WTC11 (cell line): ENCODE measurements at regions not wholly inside any gene's neighbourhood (a gene's known extent, or its start where the extent isn't known, plus 50 kb on each side); places are given as distances from the start of the nearest gene placed in this dataset.

Experiments
- ATAC-seq: fragments of 200-7000 bp; cut with Tn5 transposase; 2 replicates; pipeline ENCODE4 v1.10.0; 2021; ENCODE audit warnings: mild to moderate bottlenecking, moderate library complexity
- CTCF ChIA-PET: fragments of 300-600 bp; sonication (Branson Sonifier 250); formaldehyde crosslinking; loops from one replicate; lab custom pipeline; 2021; ENCODE audit warnings: antibody characterized with exemption; lab: Charles Lee
- POLR2A ChIA-PET: fragments of 350-600 bp; sonication (Branson Sonifier 250); formaldehyde crosslinking; loops from one replicate; lab custom pipeline; 2021; ENCODE audit warnings: antibody characterized with exemption; lab: Charles Lee
- DNase-seq: peaks from one replicate; pipeline ENCODE4 v3.0.0; 2021; ENCODE audit warnings: low spot score
- H3K27ac Mint-ChIP-seq: 2 replicates; pipeline ENCODE4 v1.8.0; 2021; ENCODE audit warnings: mixed read lengths
- H3K27me3 Mint-ChIP-seq: 2 replicates; pipeline ENCODE4 v1.8.0; 2021; ENCODE audit warnings: low read depth, mild to moderate bottlenecking, moderate library complexity, mixed read lengths
- H3K36me3 Mint-ChIP-seq: 2 replicates; pipeline ENCODE4 v1.8.0; 2021; ENCODE audit warnings: mixed read lengths
- H3K4me1 Mint-ChIP-seq: 2 replicates; pipeline ENCODE4 v1.8.0; 2022; ENCODE audit warnings: mixed read lengths
- H3K4me3 Mint-ChIP-seq: 2 replicates; pipeline ENCODE4 v1.8.0; 2021; ENCODE audit warnings: mild to moderate bottlenecking, moderate library complexity, mixed read lengths
- H3K9me3 Mint-ChIP-seq: 2 replicates; pipeline ENCODE4 v1.8.0; 2021; ENCODE audit warnings: mixed read lengths
- AFF4 ChIP-seq: sonication (generic); formaldehyde crosslinking; IDR thresholded peaks from 2 replicates; pipeline ENCODE4 v1.8.1; 2023; ENCODE audit warnings: mild to moderate bottlenecking, missing genetic modification reagents, borderline replicate concordance
- ATF2 ChIP-seq: sonication (generic); formaldehyde crosslinking; IDR thresholded peaks from 2 replicates; pipeline ENCODE4 v1.8.1; 2022; ENCODE audit warnings: low read depth, missing genetic modification reagents, borderline replicate concordance
- CDX4 ChIP-seq: fragments of 250-450 bp; sonication (Bioruptor Pico); IDR thresholded peaks from 2 replicates; pipeline ENCODE4 v1.9.0; 2021; ENCODE audit warnings: moderate library complexity, mild to moderate bottlenecking, inconsistent platforms, borderline replicate concordance
- CREM ChIP-seq: sonication (generic); formaldehyde crosslinking; IDR thresholded peaks from 2 replicates; pipeline ENCODE4 v1.8.1; 2022; ENCODE audit warnings: mild to moderate bottlenecking, missing genetic modification reagents, moderate library complexity
- E2F4 ChIP-seq: sonication (generic); formaldehyde crosslinking; IDR thresholded peaks from 2 replicates; pipeline ENCODE4 v1.8.1; 2022; ENCODE audit warnings: low read depth, mild to moderate bottlenecking, moderate library complexity, missing genetic modification reagents, borderline replicate concordance
- ELF4 ChIP-seq: sonication (generic); formaldehyde crosslinking; IDR thresholded peaks from 2 replicates; pipeline ENCODE4 v1.8.1; 2022; ENCODE audit warnings: low read depth, mild to moderate bottlenecking, moderate library complexity, missing genetic modification reagents
- FOXJ3 ChIP-seq: sonication (generic); formaldehyde crosslinking; IDR thresholded peaks from 2 replicates; pipeline ENCODE4 v1.9.0; 2021; ENCODE audit warnings: missing genetic modification reagents, mild to moderate bottlenecking, borderline replicate concordance
- GABPB1 ChIP-seq: sonication (generic); formaldehyde crosslinking; IDR thresholded peaks from 2 replicates; pipeline ENCODE4 v1.8.1; 2023; ENCODE audit warnings: mild to moderate bottlenecking, missing genetic modification reagents
- IRF2 ChIP-seq: sonication (generic); formaldehyde crosslinking; IDR thresholded peaks from 2 replicates; pipeline ENCODE4 v1.8.0; 2022; ENCODE audit warnings: low read depth, missing genetic modification reagents, borderline replicate concordance
- JUN ChIP-seq: sonication (generic); formaldehyde crosslinking; IDR thresholded peaks from 2 replicates; pipeline ENCODE4 v1.8.0; 2023; ENCODE audit warnings: mild to moderate bottlenecking, missing genetic modification reagents
- NFATC4 ChIP-seq: fragments of 250-450 bp; sonication (Bioruptor Pico); IDR thresholded peaks from 2 replicates; pipeline ENCODE4 v1.9.0; 2021; ENCODE audit warnings: mild to moderate bottlenecking
- PRDM15 ChIP-seq: sonication (generic); formaldehyde crosslinking; IDR thresholded peaks from 2 replicates; pipeline ENCODE4 v1.8.0; 2022; ENCODE audit warnings: missing genetic modification reagents
- STAT6 ChIP-seq: sonication (generic); formaldehyde crosslinking; conservative IDR thresholded peaks from 2 replicates; pipeline ENCODE4 v1.8.1; 2023; ENCODE audit warnings: mild to moderate bottlenecking, low read depth, missing genetic modification reagents, moderate library complexity
- ZNF219 ChIP-seq: sonication (generic); formaldehyde crosslinking; IDR thresholded peaks from 2 replicates; pipeline ENCODE4 v1.8.0; 2023; ENCODE audit warnings: missing genetic modification reagents, mild to moderate bottlenecking, borderline replicate concordance
- ZNF532 ChIP-seq: fragments of 250-450 bp; sonication (Bioruptor Pico); IDR thresholded peaks from 2 replicates; pipeline ENCODE4 v1.9.0; 2021; ENCODE audit warnings: mild to moderate bottlenecking, borderline replicate concordance

- TF ChIP-seq AFF4 (CRISPR knock-in tag) = no peak
These were observed 161.4 kb downstream of the TMEM200A start (continued) for GRCh38 chr6:130527173-130527572.

- DNase-seq (no peak), ATAC-seq (no peak)
- CTCF ChIA-PET = no interaction called here
- no peaks in the 10 kb centered on the region for H3K36me3 Mint-ChIP-seq
- TF ChIP-seq ZNF532 (no peak), GABPB1 (CRISPR knock-in tag) (no peak), NFATC4 (no peak), ATF2 (no peak), CDX4 (CRISPR knock-in tag) (no peak), IRF2 (CRISPR knock-in tag) (no peak), FOXJ3 (CRISPR knock-in tag) (no peak), PRDM15 (CRISPR knock-in tag) (no peak), JUN (CRISPR knock-in tag) (no peak), STAT6 (CRISPR knock-in tag) (no peak), ELF4 (no peak), CREM (no peak), ZNF219 (no peak), E2F4 (CRISPR knock-in tag) (no peak)
- no peak overlapping the region for H3K4me3 Mint-ChIP-seq
- no peaks in the 10 kb centered on the region for H3K9me3 Mint-ChIP-seq
- H3K4me1 Mint-ChIP-seq = no peaks in the 10 kb centered on the region
- no peaks in the 10 kb centered on the region for H3K27me3 Mint-ChIP-seq
- POLR2A ChIA-PET = no interaction called here
- no peak overlapping the region for H3K27ac Mint-ChIP-seq
These were observed 163.8 kb downstream of the TMEM200A start for GRCh38 chr6:130529569-130530149.
